Bronchial epithelial cell (primary cell): ENCODE measurements at regions not wholly inside any gene's neighbourhood (a gene's known extent, or its start where the extent isn't known, plus 50 kb on each side); places are given as distances from the start of the nearest gene placed in this dataset.

Source experiments
- DNase-seq: peaks from one replicate; pipeline ENCODE4 v3.0.0-alpha.2; 2010; ENCODE audit warnings: low read depth
- FAIRE-seq: peaks from 2 replicates; lab custom pipeline; 2011; peaks lifted over from hg19 to GRCh38; lab: Jason Lieb, UNC
- H3K27me3 ChIP-seq: 2 replicates; pipeline ENCODE4 v1.5.1; 2011; ENCODE audit warnings: low read length; ENCODE audit not compliant: control insufficient read depth, insufficient read depth
- H3K36me3 ChIP-seq: 2 replicates; pipeline ENCODE4 v1.5.1; 2011; ENCODE audit warnings: low read length; ENCODE audit not compliant: control insufficient read depth, insufficient read depth
- H3K4me3 ChIP-seq: 2 replicates; pipeline ENCODE4 v1.5.1; 2011; ENCODE audit warnings: mild to moderate bottlenecking, low read depth, low read length, control low read depth
- TF ChIP-seq, protein P1 (sequence below): IDR thresholded peaks from 2 replicates; pipeline ENCODE4 v1.5.1; 2011; ENCODE audit warnings: mild to moderate bottlenecking, moderate library complexity, low read length, control low read depth, inconsistent platforms; ENCODE audit not compliant: insufficient read depth, severe bottlenecking

DNA sequence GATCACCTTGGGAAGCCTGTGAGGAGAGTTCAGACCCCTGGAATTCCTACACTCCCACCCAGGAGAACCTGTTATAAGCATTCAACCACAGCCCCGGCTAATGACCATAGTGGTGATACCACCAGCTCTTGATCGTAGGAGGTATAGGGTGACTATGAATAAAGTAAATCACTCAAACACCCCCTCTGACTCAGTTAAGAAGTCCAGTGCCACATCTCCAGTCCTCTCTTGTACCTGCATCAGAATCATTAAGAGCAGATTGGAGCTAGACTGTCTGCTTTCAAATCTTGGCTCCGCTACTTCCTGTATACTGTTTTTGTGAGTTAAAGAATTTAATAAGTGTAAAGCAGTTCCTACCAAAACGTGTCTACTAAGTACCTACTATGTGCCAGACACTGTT lies 565.1 kb upstream of the DIPK2B start:
- DNase-seq (no peak), FAIRE-seq (no peak)
- Histone ChIP-seq H3K27me3 (no peaks in the 10 kb centered on the region), H3K36me3 (no peaks in the 10 kb centered on the region), H3K4me3 (no peak overlapping the region)
- TF ChIP-seq, protein P1, sequence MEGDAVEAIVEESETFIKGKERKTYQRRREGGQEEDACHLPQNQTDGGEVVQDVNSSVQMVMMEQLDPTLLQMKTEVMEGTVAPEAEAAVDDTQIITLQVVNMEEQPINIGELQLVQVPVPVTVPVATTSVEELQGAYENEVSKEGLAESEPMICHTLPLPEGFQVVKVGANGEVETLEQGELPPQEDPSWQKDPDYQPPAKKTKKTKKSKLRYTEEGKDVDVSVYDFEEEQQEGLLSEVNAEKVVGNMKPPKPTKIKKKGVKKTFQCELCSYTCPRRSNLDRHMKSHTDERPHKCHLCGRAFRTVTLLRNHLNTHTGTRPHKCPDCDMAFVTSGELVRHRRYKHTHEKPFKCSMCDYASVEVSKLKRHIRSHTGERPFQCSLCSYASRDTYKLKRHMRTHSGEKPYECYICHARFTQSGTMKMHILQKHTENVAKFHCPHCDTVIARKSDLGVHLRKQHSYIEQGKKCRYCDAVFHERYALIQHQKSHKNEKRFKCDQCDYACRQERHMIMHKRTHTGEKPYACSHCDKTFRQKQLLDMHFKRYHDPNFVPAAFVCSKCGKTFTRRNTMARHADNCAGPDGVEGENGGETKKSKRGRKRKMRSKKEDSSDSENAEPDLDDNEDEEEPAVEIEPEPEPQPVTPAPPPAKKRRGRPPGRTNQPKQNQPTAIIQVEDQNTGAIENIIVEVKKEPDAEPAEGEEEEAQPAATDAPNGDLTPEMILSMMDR = no peak

DNA sequence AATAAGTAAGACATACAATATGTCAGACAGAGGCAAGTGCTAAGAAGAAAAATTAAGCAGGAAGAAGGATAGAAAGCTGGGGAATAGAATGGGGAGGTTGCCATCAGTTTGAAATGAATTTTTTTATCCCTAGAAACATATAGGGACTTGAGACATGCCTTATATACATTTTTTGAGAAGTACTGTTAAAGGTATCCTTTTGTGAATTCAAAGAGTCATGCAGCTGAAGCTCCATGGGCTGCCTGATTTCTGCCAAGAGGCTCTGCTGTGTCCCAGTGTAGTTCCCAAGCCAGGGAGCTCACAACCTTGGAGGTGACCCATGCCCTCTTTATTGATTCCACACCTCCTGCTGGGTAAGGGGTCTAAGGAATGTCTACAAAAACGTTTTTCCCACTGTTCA lies 564.6 kb upstream of the DIPK2B start:
- FAIRE-seq = no peak
- Histone ChIP-seq H3K27me3 (no peaks in the 10 kb centered on the region), H3K4me3 (no peak overlapping the region), H3K36me3 (no peaks in the 10 kb centered on the region)
- TF ChIP-seq, protein P1 = no peak
- DNase-seq = no peak

DNA sequence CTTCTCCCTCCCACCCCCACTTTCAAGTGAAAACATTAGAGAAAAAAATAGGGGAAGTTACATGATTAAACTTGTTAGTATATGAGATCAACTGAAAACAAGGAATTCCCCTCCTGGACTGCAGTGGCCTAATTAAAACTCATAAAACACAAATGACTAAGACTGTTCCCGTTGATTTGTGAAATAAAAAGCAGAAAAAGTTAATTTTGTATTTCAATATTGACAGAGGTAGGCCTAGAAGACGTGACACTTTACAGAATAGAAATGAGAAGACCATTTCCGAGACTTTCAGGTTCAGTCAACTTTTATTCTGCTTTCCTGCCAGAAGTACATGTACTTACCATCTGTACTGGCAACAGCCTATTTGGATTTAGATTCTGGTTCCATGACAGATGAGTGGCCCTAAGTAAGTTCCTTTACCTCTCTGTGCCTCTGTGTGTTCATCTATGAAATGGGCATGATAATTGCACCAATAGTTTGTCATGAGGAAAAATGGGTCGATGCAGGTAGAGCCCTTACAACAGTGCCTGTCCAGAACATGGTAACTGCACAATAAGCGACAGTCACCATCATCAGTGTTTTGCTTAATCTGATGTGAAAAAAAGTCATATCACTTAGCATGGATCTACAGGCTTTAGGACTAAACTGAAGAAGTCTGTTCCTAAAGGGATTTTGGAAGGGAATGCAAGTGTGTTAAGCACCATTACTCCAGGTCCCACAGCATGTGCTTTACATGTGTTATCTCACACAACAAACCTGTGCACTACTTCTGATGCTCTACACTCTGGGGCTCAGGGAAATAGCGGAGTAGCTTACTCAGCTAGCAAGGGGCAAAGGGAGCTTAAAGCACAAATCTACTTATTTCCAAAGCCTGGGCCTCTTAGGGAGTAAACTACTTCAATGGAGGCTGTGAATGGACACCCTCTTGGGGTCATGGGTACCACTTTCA lies 562.3 kb upstream of the DIPK2B start:
- DNase-seq (peak; percentile 63), FAIRE-seq (no peak)
- no peaks in the 10 kb centered on the region for H3K36me3 ChIP-seq
- TF ChIP-seq, protein P1 = no peak
- H3K4me3 ChIP-seq = no peak overlapping the region
- H3K27me3 ChIP-seq = no peaks in the 10 kb centered on the region

DNA sequence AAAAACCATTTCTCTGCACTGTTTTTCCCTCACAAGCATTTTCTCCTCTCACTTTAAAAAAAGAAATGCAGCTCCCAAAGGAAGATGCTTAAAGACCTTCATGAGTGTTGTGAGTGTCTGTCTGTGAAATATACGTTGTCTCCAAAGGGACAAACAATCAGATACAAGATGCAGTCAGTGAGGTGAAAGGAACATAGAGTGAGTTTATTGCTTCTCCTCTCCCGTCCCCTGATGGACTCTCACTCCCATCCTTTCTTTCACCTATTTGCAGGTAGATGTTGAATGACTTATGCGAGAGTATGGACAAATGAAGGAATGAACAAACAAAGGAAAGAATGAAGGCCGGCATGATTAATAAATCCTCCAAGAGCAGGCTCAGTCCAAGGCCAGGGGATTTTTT lies 561.2 kb upstream of the DIPK2B start:
- FAIRE-seq (no peak), DNase-seq (no peak)
- H3K36me3 ChIP-seq = no peaks in the 10 kb centered on the region

DNA sequence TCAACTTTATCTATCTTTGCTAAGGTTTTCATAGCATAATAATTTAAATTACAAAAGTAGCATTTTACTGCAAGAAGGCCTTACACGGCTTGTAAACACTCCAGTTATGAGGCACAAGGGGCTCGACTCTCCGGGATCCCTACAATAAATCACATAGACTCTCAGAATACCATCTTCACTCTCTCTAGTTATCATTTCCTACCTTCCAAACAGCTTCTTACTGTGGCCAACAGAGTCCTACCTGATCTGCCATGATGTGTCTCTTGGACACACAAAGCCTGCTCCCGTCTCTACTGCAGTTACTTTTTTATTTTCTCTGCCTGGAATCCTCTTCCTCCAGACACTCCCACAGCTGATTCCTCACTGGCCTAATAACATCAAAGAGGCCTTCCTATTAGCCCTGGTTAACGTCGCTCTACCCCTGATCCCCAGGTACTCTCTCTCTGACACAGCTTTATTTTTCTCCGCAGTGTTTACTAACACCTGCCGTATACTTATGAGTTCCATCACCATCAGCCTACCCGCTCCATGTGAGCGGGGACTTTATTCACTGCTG lies 559.6 kb upstream of the DIPK2B start:
- Histone ChIP-seq H3K27me3 (no peaks in the 10 kb centered on the region), H3K36me3 (no peaks in the 10 kb centered on the region), H3K4me3 (no peak overlapping the region)
- no peak for FAIRE-seq
- TF ChIP-seq, protein P1 = no peak
- no peak for DNase-seq

More for the DNA sequence above, 561.2 kb upstream of the DIPK2B start:
- Histone ChIP-seq H3K4me3 (no peak overlapping the region), H3K27me3 (no peaks in the 10 kb centered on the region)
- TF ChIP-seq, protein P1 = no peak
